ENCODE measurements at regions not wholly inside any gene's neighbourhood (a gene's known extent, or its start where the extent isn't known, plus 50 kb on each side); places are given as distances from the start of the nearest gene placed in this dataset.

- TF ChIP-seq CTCF (IDR thresholded peaks at IDR 0.05 in 4 of 5, conservative IDR thresholded peaks at IDR 0.05 in 1 of 5) = no peak
- TF ChIP-seq POLR2A (IDR thresholded peaks at IDR 0.05) = no peak
Measured at GRCh38 chr15:96678386-96678785, 347.9 kb downstream of the NR2F2 start.

Data from gastrocnemius medialis (tissue), 4 donors.